ENCODE measurements at regions not wholly inside any gene's neighbourhood (a gene's known extent, or its start where the extent isn't known, plus 50 kb on each side); places are given as distances from the start of the nearest gene placed in this dataset.

- Mint-ChIP-seq H3K9me3 (peaks cover 3 to 16% (median 9%) of the 10 kb centered on the region in 5 donors), H3K27ac (no peak overlapping the region), H3K36me3 (no peaks in the 10 kb centered on the region), H3K27me3 (no peaks in the 10 kb centered on the region), H3K4me3 (no peak overlapping the region), H3K4me1 (no peaks in the 10 kb centered on the region)
- no peaks in the 10 kb centered on the region for H3K36me3 ChIP-seq (ENCODE audit: insufficient read depth, low read length)
- CTCF ChIA-PET = no interaction called here
- no peaks in the 10 kb centered on the region for H3K9me3 ChIP-seq (ENCODE audit: low read length)
- H3K4me3 ChIP-seq (ENCODE audit: low read length) = no peak overlapping the region
- no peaks in the 10 kb centered on the region for H3K27me3 ChIP-seq (ENCODE audit: insufficient read depth, low read length, poor library complexity, severe bottlenecking)
- DNase-seq = no peak
- POLR2A ChIA-PET = no interaction called here
- H3K4me1 ChIP-seq (ENCODE audit: insufficient read depth, low read length) = no peaks in the 10 kb centered on the region
- no peak overlapping the region for H3K27ac ChIP-seq (ENCODE audit: low read depth, low read length)
Observed at GRCh38 chr17:53724726-53725125, 98.0 kb upstream of the KIF2B start.

GRCh38 chr17:53722407-53722806, 100.3 kb upstream of the KIF2B start:
- no peaks in the 10 kb centered on the region for H3K27me3 ChIP-seq (ENCODE audit: insufficient read depth, low read length, poor library complexity, severe bottlenecking)
- Mint-ChIP-seq H3K27me3 (no peaks in the 10 kb centered on the region), H3K27ac (no peak overlapping the region), H3K4me1 (no peaks in the 10 kb centered on the region), H3K4me3 (no peak overlapping the region), H3K36me3 (no peaks in the 10 kb centered on the region), H3K9me3 (peaks cover 3 to 14% (median 6%) of the 10 kb centered on the region in 5 donors)
- DNase-seq = no peak
- H3K36me3 ChIP-seq (ENCODE audit: insufficient read depth, low read length) = no peaks in the 10 kb centered on the region
- no peaks in the 10 kb centered on the region for H3K4me1 ChIP-seq (ENCODE audit: insufficient read depth, low read length)
- no peaks in the 10 kb centered on the region for H3K9me3 ChIP-seq (ENCODE audit: low read length)
- CTCF ChIA-PET = no interaction called here
- POLR2A ChIA-PET = no interaction called here
- H3K27ac ChIP-seq (ENCODE audit: low read depth, low read length) = no peak overlapping the region
- H3K4me3 ChIP-seq (ENCODE audit: low read length) = no peak overlapping the region

GRCh38 chr17:53721101-53721500, 101.6 kb upstream of the KIF2B start:
- no peak overlapping the region for H3K4me3 ChIP-seq (ENCODE audit: low read length)
- CTCF ChIA-PET = no interaction called here
- Mint-ChIP-seq H3K4me3 (no peak overlapping the region), H3K27ac (no peak overlapping the region), H3K9me3 (peaks cover 3 to 14% (median 7%) of the 10 kb centered on the region in 5 donors), H3K36me3 (no peaks in the 10 kb centered on the region), H3K27me3 (no peaks in the 10 kb centered on the region), H3K4me1 (no peaks in the 10 kb centered on the region)
- H3K36me3 ChIP-seq (ENCODE audit: insufficient read depth, low read length) = no peaks in the 10 kb centered on the region
- POLR2A ChIA-PET = no interaction called here
- no peaks in the 10 kb centered on the region for H3K9me3 ChIP-seq (ENCODE audit: low read length)
- no peaks in the 10 kb centered on the region for H3K27me3 ChIP-seq (ENCODE audit: insufficient read depth, low read length, poor library complexity, severe bottlenecking)
- no peak overlapping the region for H3K27ac ChIP-seq (ENCODE audit: low read depth, low read length)
- DNase-seq = no peak
- H3K4me1 ChIP-seq (ENCODE audit: insufficient read depth, low read length) = no peaks in the 10 kb centered on the region

- no peak overlapping the region for H3K27ac Mint-ChIP-seq
- ChIA-PET CTCF (no interaction called here), POLR2A (no interaction called here)
- Histone ChIP-seq H3K36me3 (ENCODE audit: insufficient read depth, low read length) (no peaks in the 10 kb centered on the region), H3K27ac (ENCODE audit: low read depth, low read length) (no peak overlapping the region), H3K4me1 (ENCODE audit: insufficient read depth, low read length) (no peaks in the 10 kb centered on the region), H3K27me3 (ENCODE audit: insufficient read depth, low read length, poor library complexity, severe bottlenecking) (no peaks in the 10 kb centered on the region), H3K4me3 (ENCODE audit: low read length) (no peak overlapping the region), H3K9me3 (ENCODE audit: low read length) (no peaks in the 10 kb centered on the region)
- no peaks in the 10 kb centered on the region for H3K4me1 Mint-ChIP-seq
- H3K36me3 Mint-ChIP-seq = no peaks in the 10 kb centered on the region
- H3K9me3 Mint-ChIP-seq = peaks cover 3 to 14% (median 9%) of the 10 kb centered on the region in 5 donors
- DNase-seq = no peak
- H3K27me3 Mint-ChIP-seq = no peaks in the 10 kb centered on the region
- no peak overlapping the region for H3K4me3 Mint-ChIP-seq
Observed at GRCh38 chr17:53719229-53719628, 103.5 kb upstream of the KIF2B start.

GRCh38 chr17:53707566-53707965, 115.2 kb upstream of the KIF2B start:
- Mint-ChIP-seq H3K36me3 (peaks cover 0 to 3% (median 0%) of the 10 kb centered on the region in 3 donors), H3K27ac (peak overlapping the region in 1 of 8 donors; percentile 44), H3K27me3 (no peaks in the 10 kb centered on the region), H3K9me3 (peaks cover 7 to 28% (median 17%) of the 10 kb centered on the region in 5 donors), H3K4me3 (no peak overlapping the region), H3K4me1 (no peaks in the 10 kb centered on the region)
- no peak overlapping the region for H3K27ac ChIP-seq (ENCODE audit: low read depth, low read length)
- H3K36me3 ChIP-seq (ENCODE audit: insufficient read depth, low read length) = no peaks in the 10 kb centered on the region
- POLR2A ChIA-PET = no interaction called here
- no peaks in the 10 kb centered on the region for H3K27me3 ChIP-seq (ENCODE audit: insufficient read depth, low read length, poor library complexity, severe bottlenecking)
- CTCF ChIA-PET = no interaction called here
- no peak for DNase-seq
- H3K4me3 ChIP-seq (ENCODE audit: low read length) = no peak overlapping the region
- H3K9me3 ChIP-seq (ENCODE audit: low read length) = no peaks in the 10 kb centered on the region
- H3K4me1 ChIP-seq (ENCODE audit: insufficient read depth, low read length) = no peaks in the 10 kb centered on the region

GRCh38 chr17:53696286-53696685, 126.4 kb upstream of the KIF2B start:
- Mint-ChIP-seq H3K36me3 (no peaks in the 10 kb centered on the region), H3K4me1 (no peaks in the 10 kb centered on the region)
- POLR2A ChIA-PET = no interaction called here

GRCh38 chr17:53687324-53687723, 135.4 kb upstream of the KIF2B start:
- Mint-ChIP-seq H3K36me3 (peaks cover 0 to 2% (median 0%) of the 10 kb centered on the region in 3 donors), H3K4me3 (no peak overlapping the region), H3K9me3 (peaks cover 9 to 31% (median 19%) of the 10 kb centered on the region in 5 donors), H3K27ac (no peak overlapping the region), H3K4me1 (no peaks in the 10 kb centered on the region), H3K27me3 (no peaks in the 10 kb centered on the region)
- H3K4me1 ChIP-seq (ENCODE audit: insufficient read depth, low read length) = no peaks in the 10 kb centered on the region
- H3K27ac ChIP-seq (ENCODE audit: low read depth, low read length) = no peak overlapping the region
- no peak overlapping the region for H3K4me3 ChIP-seq (ENCODE audit: low read length)
- no peaks in the 10 kb centered on the region for H3K9me3 ChIP-seq (ENCODE audit: low read length)
- CTCF ChIA-PET = no interaction called here
- no peaks in the 10 kb centered on the region for H3K27me3 ChIP-seq (ENCODE audit: insufficient read depth, low read length, poor library complexity, severe bottlenecking)
- POLR2A ChIA-PET = no interaction called here
- no peak for DNase-seq
- H3K36me3 ChIP-seq (ENCODE audit: insufficient read depth, low read length) = no peaks in the 10 kb centered on the region

More at GRCh38 chr17:53696286-53696685, 126.4 kb upstream of the KIF2B start:
- Mint-ChIP-seq H3K27me3 (no peaks in the 10 kb centered on the region), H3K4me3 (no peak overlapping the region), H3K9me3 (peaks cover 5 to 15% (median 7%) of the 10 kb centered on the region in 5 donors), H3K27ac (no peak overlapping the region)
- no peaks in the 10 kb centered on the region for H3K4me1 ChIP-seq (ENCODE audit: insufficient read depth, low read length)
- H3K36me3 ChIP-seq (ENCODE audit: insufficient read depth, low read length) = no peaks in the 10 kb centered on the region
- H3K9me3 ChIP-seq (ENCODE audit: low read length) = no peaks in the 10 kb centered on the region
- CTCF ChIA-PET = no interaction called here
- no peak overlapping the region for H3K27ac ChIP-seq (ENCODE audit: low read depth, low read length)
- no peak overlapping the region for H3K4me3 ChIP-seq (ENCODE audit: low read length)
- DNase-seq = no peak
- no peaks in the 10 kb centered on the region for H3K27me3 ChIP-seq (ENCODE audit: insufficient read depth, low read length, poor library complexity, severe bottlenecking)

- H3K27me3 Mint-ChIP-seq = no peaks in the 10 kb centered on the region
- CTCF ChIA-PET = no interaction called here
Observed at GRCh38 chr17:53680745-53681144, 142.0 kb upstream of the KIF2B start.

GRCh38 chr17:53668854-53669253, 153.9 kb upstream of the KIF2B start:
- Mint-ChIP-seq H3K36me3 (no peaks in the 10 kb centered on the region), H3K9me3 (peaks cover 13 to 20% (median 16%) of the 10 kb centered on the region in 5 donors)
- CTCF ChIA-PET = no interaction called here

More at GRCh38 chr17:53680745-53681144, 142.0 kb upstream of the KIF2B start:
- H3K9me3 ChIP-seq (ENCODE audit: low read length) = no peaks in the 10 kb centered on the region
- Mint-ChIP-seq H3K9me3 (peaks cover 6 to 35% (median 11%) of the 10 kb centered on the region in 5 donors), H3K27ac (no peak overlapping the region), H3K4me3 (no peak overlapping the region), H3K36me3 (no peaks in the 10 kb centered on the region), H3K4me1 (no peaks in the 10 kb centered on the region)
- H3K27me3 ChIP-seq (ENCODE audit: insufficient read depth, low read length, poor library complexity, severe bottlenecking) = no peaks in the 10 kb centered on the region
- H3K4me3 ChIP-seq (ENCODE audit: low read length) = no peak overlapping the region
- H3K27ac ChIP-seq (ENCODE audit: low read depth, low read length) = no peak overlapping the region
- POLR2A ChIA-PET = no interaction called here
- H3K36me3 ChIP-seq (ENCODE audit: insufficient read depth, low read length) = no peaks in the 10 kb centered on the region
- H3K4me1 ChIP-seq (ENCODE audit: insufficient read depth, low read length) = no peaks in the 10 kb centered on the region
- no peak for DNase-seq

More at GRCh38 chr17:53668854-53669253, 153.9 kb upstream of the KIF2B start:
- no peak overlapping the region for H3K4me3 Mint-ChIP-seq
- DNase-seq = no peak
- no peaks in the 10 kb centered on the region for H3K4me1 Mint-ChIP-seq
- Histone ChIP-seq H3K4me1 (ENCODE audit: insufficient read depth, low read length) (no peaks in the 10 kb centered on the region), H3K27ac (ENCODE audit: low read depth, low read length) (no peak overlapping the region), H3K27me3 (ENCODE audit: insufficient read depth, low read length, poor library complexity, severe bottlenecking) (no peaks in the 10 kb centered on the region), H3K9me3 (ENCODE audit: low read length) (no peaks in the 10 kb centered on the region), H3K36me3 (ENCODE audit: insufficient read depth, low read length) (no peaks in the 10 kb centered on the region), H3K4me3 (ENCODE audit: low read length) (no peak overlapping the region)
- POLR2A ChIA-PET = no interaction called here
- no peak overlapping the region for H3K27ac Mint-ChIP-seq
- no peaks in the 10 kb centered on the region for H3K27me3 Mint-ChIP-seq
